ENCODE measurements at regions not wholly inside any gene's neighbourhood (a gene's known extent, or its start where the extent isn't known, plus 50 kb on each side); places are given as distances from the start of the nearest gene placed in this dataset.

- WGBS (ENCODE audit: extremely low coverage, insufficient read length, low lambda C conversion rate), result no CpG with 5 or more reads among the region's 6 CpGs
- no peak overlapping the region for H4K5ac ChIP-seq (ENCODE audit: insufficient read length, low read depth, low read length)
- H4K91ac ChIP-seq (ENCODE audit: insufficient read length, low read depth, low read length), result no peak overlapping the region
- Mint-ChIP-seq H3K27me3 (ENCODE audit: low read depth) (peaks cover 33% of the 10 kb centered on the region), H3K27ac (no peak overlapping the region), H3K4me1 (peaks cover 46 to 55% of the 10 kb centered on the region in 2 experiments), H3K9me3 (peaks cover 2 to 3% of the 10 kb centered on the region in 2 experiments; a peak in 2 of 5 replicates), H3K4me3 (peak overlapping the region in 1 of 2 experiments; percentile 42; a peak in 2 of 5 replicates), H3K36me3 (ENCODE audit: insufficient read depth in 1 of 3, low read depth in 3 of 3) (peaks cover 5 to 10% (median 9%) of the 10 kb centered on the region in 3 experiments; a peak in 6 of 7 replicates)
- H2AK5ac ChIP-seq (ENCODE audit: insufficient read length, low read length), result no peak overlapping the region
- H3K23me2 ChIP-seq (ENCODE audit: insufficient read length, low read depth, low read length, poor library complexity, severe bottlenecking), result peaks cover 12% of the 10 kb centered on the region
- H3K79me2 ChIP-seq (ENCODE audit: insufficient read depth, low read length), result no peaks in the 10 kb centered on the region
- H2BK5ac ChIP-seq (ENCODE audit: insufficient read length, low read length), result no peak overlapping the region
- no peak overlapping the region for H3K27ac ChIP-seq (ENCODE audit: insufficient read length, low read depth, low read length)
- H3K9me3 ChIP-seq (ENCODE audit: control insufficient read depth, low read depth, low read length), result no peaks in the 10 kb centered on the region
- no peak for DNase-seq
- no peak overlapping the region for H2BK15ac ChIP-seq (ENCODE audit: low read depth, low read length)
- TF ChIP-seq, protein P1, sequence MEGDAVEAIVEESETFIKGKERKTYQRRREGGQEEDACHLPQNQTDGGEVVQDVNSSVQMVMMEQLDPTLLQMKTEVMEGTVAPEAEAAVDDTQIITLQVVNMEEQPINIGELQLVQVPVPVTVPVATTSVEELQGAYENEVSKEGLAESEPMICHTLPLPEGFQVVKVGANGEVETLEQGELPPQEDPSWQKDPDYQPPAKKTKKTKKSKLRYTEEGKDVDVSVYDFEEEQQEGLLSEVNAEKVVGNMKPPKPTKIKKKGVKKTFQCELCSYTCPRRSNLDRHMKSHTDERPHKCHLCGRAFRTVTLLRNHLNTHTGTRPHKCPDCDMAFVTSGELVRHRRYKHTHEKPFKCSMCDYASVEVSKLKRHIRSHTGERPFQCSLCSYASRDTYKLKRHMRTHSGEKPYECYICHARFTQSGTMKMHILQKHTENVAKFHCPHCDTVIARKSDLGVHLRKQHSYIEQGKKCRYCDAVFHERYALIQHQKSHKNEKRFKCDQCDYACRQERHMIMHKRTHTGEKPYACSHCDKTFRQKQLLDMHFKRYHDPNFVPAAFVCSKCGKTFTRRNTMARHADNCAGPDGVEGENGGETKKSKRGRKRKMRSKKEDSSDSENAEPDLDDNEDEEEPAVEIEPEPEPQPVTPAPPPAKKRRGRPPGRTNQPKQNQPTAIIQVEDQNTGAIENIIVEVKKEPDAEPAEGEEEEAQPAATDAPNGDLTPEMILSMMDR (conservative IDR thresholded peaks at IDR 0.05), result no peak
- no peak overlapping the region for H2BK120ac ChIP-seq (ENCODE audit: low read depth, low read length, poor library complexity, severe bottlenecking)
- H3K27me3 ChIP-seq (ENCODE audit: insufficient read depth, low read length), result peaks cover 13% of the 10 kb centered on the region; the same call in 1 of the 2 replicates
- no peak overlapping the region for H3K18ac ChIP-seq (ENCODE audit: insufficient read length, low read depth, low read length)
- H3K9ac ChIP-seq (ENCODE audit: extremely low read depth, insufficient read length, low read length), result no peak overlapping the region
- H2AFZ ChIP-seq (ENCODE audit: low read length), result no peak overlapping the region
- H2BK12ac ChIP-seq (ENCODE audit: insufficient read length, low read depth, low read length), result no peak overlapping the region
- no peak overlapping the region for H3K23ac ChIP-seq (ENCODE audit: insufficient read length, low read depth, low read length)
- H3K4me2 ChIP-seq (ENCODE audit: insufficient read depth, insufficient read length, low read length), result no peak overlapping the region
- no peak overlapping the region; the same call in 1 of the 2 replicates for H3K14ac ChIP-seq (ENCODE audit: insufficient read depth, low read length)
- no peak overlapping the region for H3K4ac ChIP-seq (ENCODE audit: low read depth, low read length)
- H3K79me1 ChIP-seq (ENCODE audit: insufficient read depth, low read depth, low read length, poor library complexity, severe bottlenecking), result no peaks in the 10 kb centered on the region
- no peak overlapping the region for H3T11ph ChIP-seq (ENCODE audit: low read length)
- H3K56ac ChIP-seq (ENCODE audit: insufficient read length, low read depth, low read length), result no peak overlapping the region
- no peak overlapping the region for H2BK20ac ChIP-seq (ENCODE audit: low read depth, low read length, poor library complexity, severe bottlenecking)
- peaks cover 6% of the 10 kb centered on the region for H3K4me1 ChIP-seq (ENCODE audit: insufficient read depth, low read length)
- H4K20me1 ChIP-seq (ENCODE audit: control insufficient read depth, insufficient read depth, insufficient read length), result no peaks in the 10 kb centered on the region
- no peak overlapping the region for H4K8ac ChIP-seq (replicated peaks; ENCODE audit: insufficient read length, low read depth, low read length)
These were observed 98.6 kb upstream of the SVIL start for GRCh38 chr10:29733323-29733722.
